Ecto neural progenitor cell (in vitro differentiated cells): ENCODE measurements at regions not wholly inside any gene's neighbourhood (a gene's known extent, or its start where the extent isn't known, plus 50 kb on each side); places are given as distances from the start of the nearest gene placed in this dataset.

Experiments used
- DNase-seq: peaks from one replicate; pipeline ENCODE4 v3.0.0-alpha.2; 2018; ENCODE audit warnings: low spot score

GRCh38 chr17:10968007-10968406, 130.1 kb upstream of the PIRT start:
- no peak for DNase-seq

- no peak for DNase-seq
Measured at GRCh38 chr17:10956821-10957220, 118.9 kb upstream of the PIRT start.

- no peak for DNase-seq
Measured at GRCh38 chr17:10944819-10945218, 106.9 kb upstream of the PIRT start.

GRCh38 chr17:10936931-10937330, 99.0 kb upstream of the PIRT start:
- DNase-seq = no peak

- DNase-seq = no peak
Measured at GRCh38 chr17:10932938-10933337, 95.1 kb upstream of the PIRT start.

- peak; percentile 26 for DNase-seq
Measured at GRCh38 chr17:10931133-10931532, 93.2 kb upstream of the PIRT start.

- DNase-seq = peak; percentile 4
Measured at GRCh38 chr17:10927712-10928111, 89.8 kb upstream of the PIRT start.

GRCh38 chr17:10920558-10921108, 82.7 kb upstream of the PIRT start:
- DNase-seq = no peak

GRCh38 chr17:10907370-10907769, 69.5 kb upstream of the PIRT start:
- DNase-seq = no peak

GRCh38 chr17:10899281-10899680, 61.4 kb upstream of the PIRT start:
- no peak for DNase-seq

- no peak for DNase-seq
Measured at GRCh38 chr17:10894220-10894619, 56.3 kb upstream of the PIRT start.

GRCh38 chr17:10888858-10889257, 51.0 kb upstream of the PIRT start:
- DNase-seq = no peak
